Natural killer cell (primary cell): ENCODE measurements at regions not wholly inside any gene's neighbourhood (a gene's known extent, or its start where the extent isn't known, plus 50 kb on each side); places are given as distances from the start of the nearest gene placed in this dataset.

ENCODE experiments used
- ATAC-seq, 3 donors: fragments of 150-1000 bp in 2 of 3; fragments of 200-7000 bp in 1 of 3; cut with Tn5 transposase; 1 replicate in 1 of 3; 2 replicates in 2 of 3; pipeline ENCODE4 v1.10.0; 2021; ENCODE audit warnings: mild to moderate bottlenecking in 2 of 3, moderate library complexity in 2 of 3
- DNase-seq, 2 donors: peaks; one replicate each; pipeline versions ENCODE4 v3.0.0 to v3.0.0-alpha.2; 2013 to 2021; ENCODE audit warnings: mixed read lengths in 1 of 2
- H3K27ac ChIP-seq: one replicate; pipeline ENCODE4 v1.5.1; 2013; ENCODE audit warnings: mild to moderate bottlenecking, low read length
- H3K27me3 ChIP-seq: one replicate; pipeline ENCODE4 v1.6.1; 2013; ENCODE audit warnings: low read length; ENCODE audit not compliant: control insufficient read depth, insufficient read depth
- H3K36me3 ChIP-seq: one replicate; pipeline ENCODE4 v1.6.1; 2013; ENCODE audit warnings: low read length; ENCODE audit not compliant: control insufficient read depth, insufficient read depth
- H3K4me1 ChIP-seq: one replicate; pipeline ENCODE4 v1.6.1; 2013; ENCODE audit warnings: low read length; ENCODE audit not compliant: control insufficient read depth, insufficient read depth
- H3K4me3 ChIP-seq: one replicate; pipeline ENCODE4 v1.5.1; 2013; ENCODE audit warnings: low read length
- H3K9me3 ChIP-seq: one replicate; pipeline ENCODE4 v1.6.1; 2013; ENCODE audit warnings: low read length; ENCODE audit not compliant: control insufficient read depth, insufficient read depth
- H3K27ac Mint-ChIP-seq, 2 donors: one replicate each; pipeline ENCODE4 v1.8.0; 2022; ENCODE audit warnings: mild to moderate bottlenecking in 2 of 2, mixed read lengths in 2 of 2, moderate library complexity in 1 of 2
- H3K27me3 Mint-ChIP-seq, 2 donors: one replicate each; pipeline ENCODE4 v1.8.0; 2022; ENCODE audit warnings: low read depth in 2 of 2, mixed read lengths in 2 of 2
- H3K36me3 Mint-ChIP-seq: one replicate; pipeline ENCODE4 v1.8.0; 2022; ENCODE audit warnings: mixed read lengths
- H3K4me1 Mint-ChIP-seq, 2 donors: one replicate each; pipeline ENCODE4 v1.8.0; 2022; ENCODE audit warnings: mixed read lengths in 2 of 2
- H3K4me3 Mint-ChIP-seq: one replicate; pipeline ENCODE4 v1.8.0; 2022; ENCODE audit warnings: mild to moderate bottlenecking, moderate library complexity, mixed read lengths
- H3K9me3 Mint-ChIP-seq, 2 donors: one replicate each; pipeline ENCODE4 v1.8.0; 2022; ENCODE audit warnings: mixed read lengths in 2 of 2
- WGBS: methylation state at CpG from one replicate; pipeline ENCODE4 v1.1.7; 2013; ENCODE audit warnings: missing lambda C conversion rate; ENCODE audit not compliant: insufficient coverage; 5-methylcytosine and 5-hydroxymethylcytosine counted together
- intact Hi-C: fragments of 100-400 bp; cut with micrococcal nuclease; formaldehyde crosslinking; loops from one replicate; pipeline ENCODE4 v1.14.2; 2022
- TF ChIP-seq, protein P1 (sequence below): fragments of 200-600 bp; IDR thresholded peaks from one replicate; pipeline ENCODE4 v1.8.0; 2022; ENCODE audit warnings: antibody characterized with exemption

DNA sequence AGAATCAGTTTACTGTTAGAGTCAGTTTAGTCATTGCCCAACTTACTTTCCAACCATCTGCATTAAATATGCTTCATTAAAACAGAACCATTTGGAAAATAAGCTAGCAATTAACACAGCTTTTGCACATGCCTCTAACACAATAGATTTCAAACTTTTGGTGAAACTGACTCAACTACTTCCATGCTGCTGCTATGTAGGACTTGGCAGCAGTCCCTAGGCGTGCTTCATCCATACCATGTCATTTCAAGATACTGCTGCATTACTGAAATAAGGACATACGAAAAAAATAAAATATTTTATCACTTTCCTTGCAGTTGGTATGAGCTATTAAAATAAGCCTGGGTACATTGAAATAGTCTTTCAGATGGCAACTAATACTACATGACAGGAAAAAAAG is 65.5 kb upstream of the SOX6 start:
- no peak overlapping the region for H3K4me3 Mint-ChIP-seq
- TF ChIP-seq, protein P1, sequence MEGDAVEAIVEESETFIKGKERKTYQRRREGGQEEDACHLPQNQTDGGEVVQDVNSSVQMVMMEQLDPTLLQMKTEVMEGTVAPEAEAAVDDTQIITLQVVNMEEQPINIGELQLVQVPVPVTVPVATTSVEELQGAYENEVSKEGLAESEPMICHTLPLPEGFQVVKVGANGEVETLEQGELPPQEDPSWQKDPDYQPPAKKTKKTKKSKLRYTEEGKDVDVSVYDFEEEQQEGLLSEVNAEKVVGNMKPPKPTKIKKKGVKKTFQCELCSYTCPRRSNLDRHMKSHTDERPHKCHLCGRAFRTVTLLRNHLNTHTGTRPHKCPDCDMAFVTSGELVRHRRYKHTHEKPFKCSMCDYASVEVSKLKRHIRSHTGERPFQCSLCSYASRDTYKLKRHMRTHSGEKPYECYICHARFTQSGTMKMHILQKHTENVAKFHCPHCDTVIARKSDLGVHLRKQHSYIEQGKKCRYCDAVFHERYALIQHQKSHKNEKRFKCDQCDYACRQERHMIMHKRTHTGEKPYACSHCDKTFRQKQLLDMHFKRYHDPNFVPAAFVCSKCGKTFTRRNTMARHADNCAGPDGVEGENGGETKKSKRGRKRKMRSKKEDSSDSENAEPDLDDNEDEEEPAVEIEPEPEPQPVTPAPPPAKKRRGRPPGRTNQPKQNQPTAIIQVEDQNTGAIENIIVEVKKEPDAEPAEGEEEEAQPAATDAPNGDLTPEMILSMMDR = no peak
- 75% methylated on average over 1 of the region's 2 CpGs for WGBS
- no peaks in the 10 kb centered on the region for H3K9me3 ChIP-seq
- H3K27me3 ChIP-seq = no peaks in the 10 kb centered on the region
- intact Hi-C loops = no loop called here
- no peaks in the 10 kb centered on the region for H3K27me3 Mint-ChIP-seq
- no peak overlapping the region for H3K27ac ChIP-seq
- DNase-seq (no peak), ATAC-seq (no peak)
- no peak overlapping the region for H3K27ac Mint-ChIP-seq
- no peaks in the 10 kb centered on the region for H3K36me3 ChIP-seq
- H3K4me3 ChIP-seq = no peak overlapping the region
- H3K4me1 Mint-ChIP-seq = no peaks in the 10 kb centered on the region
- H3K9me3 Mint-ChIP-seq = peaks cover 8 to 9% of the 10 kb centered on the region in 2 donors
- H3K36me3 Mint-ChIP-seq = no peaks in the 10 kb centered on the region
- H3K4me1 ChIP-seq = no peaks in the 10 kb centered on the region

GRCh38 chr11:16418428-16419097 is 62.2 kb upstream of the SOX6 start:
- Histone ChIP-seq H3K36me3 (no peaks in the 10 kb centered on the region), H3K4me3 (no peak overlapping the region), H3K4me1 (no peaks in the 10 kb centered on the region), H3K27me3 (no peaks in the 10 kb centered on the region), H3K27ac (no peak overlapping the region), H3K9me3 (no peaks in the 10 kb centered on the region)
- H3K9me3 Mint-ChIP-seq = peaks cover 0 to 9% of the 10 kb centered on the region in 2 donors
- no peaks in the 10 kb centered on the region for H3K36me3 Mint-ChIP-seq
- no peak overlapping the region for H3K4me3 Mint-ChIP-seq
- intact Hi-C loops = no loop called here
- TF ChIP-seq, protein P1 = no peak
- 75% methylated on average over 3 of the region's 5 CpGs for WGBS
- no peak overlapping the region for H3K27ac Mint-ChIP-seq
- H3K27me3 Mint-ChIP-seq = no peaks in the 10 kb centered on the region
- ATAC-seq (no peak), DNase-seq (no peak)
- no peaks in the 10 kb centered on the region for H3K4me1 Mint-ChIP-seq

- Mint-ChIP-seq H3K4me1 (no peaks in the 10 kb centered on the region), H3K9me3 (peaks cover 3 to 4% of the 10 kb centered on the region in 2 donors), H3K27ac (no peak overlapping the region), H3K27me3 (no peaks in the 10 kb centered on the region), H3K36me3 (no peaks in the 10 kb centered on the region), H3K4me3 (no peak overlapping the region)
- intact Hi-C loops = no loop called here
- no peak for DNase-seq
- Histone ChIP-seq H3K4me1 (no peaks in the 10 kb centered on the region), H3K27ac (no peak overlapping the region), H3K9me3 (no peaks in the 10 kb centered on the region), H3K27me3 (no peaks in the 10 kb centered on the region), H3K36me3 (no peaks in the 10 kb centered on the region), H3K4me3 (no peak overlapping the region)
- WGBS = 50% methylated on average over 1 of the region's 1 CpG
- no peak for ATAC-seq
- TF ChIP-seq, protein P1 = no peak
Observed at GRCh38 chr11:16412525-16413172, 56.3 kb upstream of the SOX6 start.
